CD4-positive, alpha-beta T cell treated with Interleukin-4 for 4 hours (primary cell): ENCODE measurements at regions not wholly inside any gene's neighbourhood (a gene's known extent, or its start where the extent isn't known, plus 50 kb on each side); places are given as distances from the start of the nearest gene placed in this dataset.
"Not testable (repeated sequence)": the region's sequence is repeated elsewhere in the genome, so short reads cannot be mapped to it uniquely, and the experiment has no call there.

Source experiments
- DNase-seq: peaks from one replicate; pipeline ENCODE4 v3.0.0-alpha.2; 2020

GRCh38 chr4:187613089-187613839 is 382.3 kb upstream of the ZFP42 start:
- DNase-seq, result no peak

GRCh38 chr4:187615972-187616371 is 379.6 kb upstream of the ZFP42 start:
- no peak for DNase-seq

GRCh38 chr4:187617113-187617512 is 378.5 kb upstream of the ZFP42 start:
- no peak for DNase-seq

GRCh38 chr4:187618701-187619281 is 376.8 kb upstream of the ZFP42 start:
- no peak for DNase-seq

- DNase-seq, result no peak
Observed at GRCh38 chr4:187619319-187619718, 376.3 kb upstream of the ZFP42 start.

- DNase-seq, result no peak
Observed at GRCh38 chr4:187632260-187632995, 363.1 kb upstream of the ZFP42 start.

- DNase-seq, result no peak
Observed at GRCh38 chr4:187633245-187633644, 362.3 kb upstream of the ZFP42 start.

GRCh38 chr4:187656959-187657358 is 338.6 kb upstream of the ZFP42 start:
- DNase-seq, result no peak

- no peak for DNase-seq
Observed at GRCh38 chr4:187663076-187663475, 332.5 kb upstream of the ZFP42 start.

- DNase-seq, result no peak
Observed at GRCh38 chr4:187664011-187664410, 331.6 kb upstream of the ZFP42 start.

GRCh38 chr4:187665086-187665485 is 330.5 kb upstream of the ZFP42 start:
- DNase-seq, result no peak

GRCh38 chr4:187666034-187666433 is 329.5 kb upstream of the ZFP42 start:
- no peak for DNase-seq

GRCh38 chr4:187666697-187667494 is 328.7 kb upstream of the ZFP42 start:
- DNase-seq, result no peak

GRCh38 chr4:187668526-187669082 is 327.0 kb upstream of the ZFP42 start:
- no peak for DNase-seq

- DNase-seq, result not testable (repeated sequence)
Observed at GRCh38 chr4:187671521-187671920, 324.1 kb upstream of the ZFP42 start.

- DNase-seq, result not testable (repeated sequence)
Observed at GRCh38 chr4:187671958-187672357, 323.6 kb upstream of the ZFP42 start.

GRCh38 chr4:187672526-187672925 is 323.0 kb upstream of the ZFP42 start:
- DNase-seq, result not testable (repeated sequence)

- no peak for DNase-seq
Observed at GRCh38 chr4:187679450-187679849, 316.1 kb upstream of the ZFP42 start.

- DNase-seq, result no peak
Observed at GRCh38 chr4:187685247-187685646, 310.3 kb upstream of the ZFP42 start.

GRCh38 chr4:187687697-187688096 is 307.9 kb upstream of the ZFP42 start:
- DNase-seq, result no peak

GRCh38 chr4:187692626-187693025 is 302.9 kb upstream of the ZFP42 start:
- DNase-seq, result no peak

- DNase-seq, result not testable (repeated sequence)
Observed at GRCh38 chr4:187695531-187695930, 300.0 kb upstream of the ZFP42 start.

- DNase-seq, result no peak
Observed at GRCh38 chr4:187711586-187711985, 284.0 kb upstream of the ZFP42 start.
